ENCODE measurements at regions not wholly inside any gene's neighbourhood (a gene's known extent, or its start where the extent isn't known, plus 50 kb on each side); places are given as distances from the start of the nearest gene placed in this dataset.
"Not testable (repeated sequence)": the region's sequence is repeated elsewhere in the genome, so short reads cannot be mapped to it uniquely, and the experiment has no call there.

GRCh38 chr4:149183638-149184037 lies 632.0 kb downstream of the IQCM start:
- H3K4me3 ChIP-seq (ENCODE audit: low read depth, low read length), result no peak overlapping the region
- DNase-seq (ENCODE audit: low read depth), result no peak
- TF ChIP-seq, protein P1, sequence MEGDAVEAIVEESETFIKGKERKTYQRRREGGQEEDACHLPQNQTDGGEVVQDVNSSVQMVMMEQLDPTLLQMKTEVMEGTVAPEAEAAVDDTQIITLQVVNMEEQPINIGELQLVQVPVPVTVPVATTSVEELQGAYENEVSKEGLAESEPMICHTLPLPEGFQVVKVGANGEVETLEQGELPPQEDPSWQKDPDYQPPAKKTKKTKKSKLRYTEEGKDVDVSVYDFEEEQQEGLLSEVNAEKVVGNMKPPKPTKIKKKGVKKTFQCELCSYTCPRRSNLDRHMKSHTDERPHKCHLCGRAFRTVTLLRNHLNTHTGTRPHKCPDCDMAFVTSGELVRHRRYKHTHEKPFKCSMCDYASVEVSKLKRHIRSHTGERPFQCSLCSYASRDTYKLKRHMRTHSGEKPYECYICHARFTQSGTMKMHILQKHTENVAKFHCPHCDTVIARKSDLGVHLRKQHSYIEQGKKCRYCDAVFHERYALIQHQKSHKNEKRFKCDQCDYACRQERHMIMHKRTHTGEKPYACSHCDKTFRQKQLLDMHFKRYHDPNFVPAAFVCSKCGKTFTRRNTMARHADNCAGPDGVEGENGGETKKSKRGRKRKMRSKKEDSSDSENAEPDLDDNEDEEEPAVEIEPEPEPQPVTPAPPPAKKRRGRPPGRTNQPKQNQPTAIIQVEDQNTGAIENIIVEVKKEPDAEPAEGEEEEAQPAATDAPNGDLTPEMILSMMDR (IDR thresholded peaks at IDR 0.05; ENCODE audit: low read depth, low read length, missing control alignments), result no peak

DNA sequence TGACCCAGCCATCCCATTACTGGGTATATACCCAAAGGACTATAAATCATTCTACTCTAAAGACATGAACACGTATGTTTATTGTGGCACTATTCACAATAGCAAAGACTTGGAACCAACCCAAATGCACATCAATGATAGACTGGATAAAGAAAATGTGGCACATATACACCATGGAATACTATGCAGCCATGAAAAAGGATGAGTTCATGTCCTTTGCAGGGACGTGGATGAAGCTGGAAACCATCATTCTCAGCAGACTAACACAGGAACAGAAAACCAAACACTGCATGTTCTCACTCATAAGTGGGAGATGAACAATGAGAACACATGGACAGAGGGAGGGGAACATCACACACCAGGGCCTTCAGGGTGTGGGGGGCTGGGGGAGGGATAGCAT lies 634.2 kb downstream of the IQCM start:
- H3K4me3 ChIP-seq (ENCODE audit: low read depth, low read length); DNase-seq (ENCODE audit: low read depth): not testable (repeated sequence)

DNA sequence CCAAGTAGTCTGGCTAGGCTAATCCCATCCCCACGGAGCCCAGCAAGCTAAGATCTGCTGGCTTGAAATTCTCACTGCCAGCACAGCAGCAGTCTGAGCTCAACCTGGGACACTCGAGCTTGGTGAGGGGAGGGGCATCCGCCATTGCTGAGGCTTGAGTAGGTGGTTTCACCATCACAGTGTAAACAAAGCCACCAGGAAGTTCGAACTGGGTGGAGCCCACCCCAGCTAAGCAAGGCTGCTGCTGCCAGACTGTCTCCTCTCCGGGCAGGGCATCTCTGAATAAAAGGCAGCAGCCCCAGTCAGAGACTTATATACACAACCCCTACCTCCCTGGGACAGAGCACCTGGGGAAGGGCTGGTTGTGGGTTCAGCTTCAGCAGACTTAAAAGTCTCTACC lies 639.6 kb downstream of the IQCM start:
- no peak overlapping the region for H3K4me3 ChIP-seq (ENCODE audit: low read depth, low read length)
- TF ChIP-seq, protein P1 (IDR thresholded peaks at IDR 0.05; ENCODE audit: low read depth, low read length, missing control alignments), result no peak
- no peak for DNase-seq (ENCODE audit: low read depth)

GRCh38 chr4:149175549-149175948 lies 640.1 kb downstream of the IQCM start:
- TF ChIP-seq, protein P1 (IDR thresholded peaks at IDR 0.05; ENCODE audit: low read depth, low read length, missing control alignments), result no peak
- no peak for DNase-seq (ENCODE audit: low read depth)
- H3K4me3 ChIP-seq (ENCODE audit: low read depth, low read length), result no peak overlapping the region

DNA sequence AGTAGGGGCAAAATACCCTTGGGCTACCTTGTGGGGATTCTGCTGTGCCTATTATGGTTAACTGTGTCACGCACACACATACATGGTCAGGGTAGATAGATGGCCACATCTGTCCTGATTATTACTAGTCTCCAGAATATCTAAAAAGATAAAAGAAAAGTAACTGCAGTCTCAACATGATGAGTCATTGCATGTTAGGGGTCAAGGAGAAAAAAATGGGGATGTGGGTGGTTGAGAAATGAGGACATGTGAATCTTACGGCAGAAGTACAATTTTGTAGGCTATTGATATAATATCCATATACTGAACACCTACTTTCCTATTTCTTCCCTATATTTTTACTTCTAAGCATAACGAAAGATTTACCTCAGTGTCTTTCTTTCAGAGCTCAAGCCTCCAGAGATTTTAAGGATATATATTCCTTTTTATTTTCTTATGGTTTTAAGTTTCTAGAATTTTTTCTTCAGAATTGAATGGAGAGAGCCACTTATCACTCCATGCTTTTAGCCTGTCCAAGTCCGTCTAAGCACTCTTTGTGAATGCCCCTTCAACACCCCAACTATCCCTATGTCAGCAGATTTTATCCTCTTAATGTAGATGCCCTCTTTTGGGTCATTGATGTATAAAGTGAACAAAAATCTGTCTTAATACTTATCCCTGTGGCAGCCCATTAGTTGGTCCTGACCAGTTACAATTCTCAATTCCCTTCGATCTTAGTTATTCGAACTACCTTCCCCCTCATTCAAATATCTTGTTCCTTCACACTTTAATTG lies 642.2 kb downstream of the IQCM start:
- no peak for DNase-seq (ENCODE audit: low read depth)
- H3K4me3 ChIP-seq (ENCODE audit: low read depth, low read length), result no peak overlapping the region
- TF ChIP-seq, protein P1 (IDR thresholded peaks at IDR 0.05; ENCODE audit: low read depth, low read length, missing control alignments), result no peak

- H3K4me3 ChIP-seq (ENCODE audit: low read depth, low read length), result no peak overlapping the region
- TF ChIP-seq, protein P1 (IDR thresholded peaks at IDR 0.05; ENCODE audit: low read depth, low read length, missing control alignments), result no peak
- no peak for DNase-seq (ENCODE audit: low read depth)
These were observed 647.0 kb downstream of the IQCM start for GRCh38 chr4:149168645-149169044.

DNA sequence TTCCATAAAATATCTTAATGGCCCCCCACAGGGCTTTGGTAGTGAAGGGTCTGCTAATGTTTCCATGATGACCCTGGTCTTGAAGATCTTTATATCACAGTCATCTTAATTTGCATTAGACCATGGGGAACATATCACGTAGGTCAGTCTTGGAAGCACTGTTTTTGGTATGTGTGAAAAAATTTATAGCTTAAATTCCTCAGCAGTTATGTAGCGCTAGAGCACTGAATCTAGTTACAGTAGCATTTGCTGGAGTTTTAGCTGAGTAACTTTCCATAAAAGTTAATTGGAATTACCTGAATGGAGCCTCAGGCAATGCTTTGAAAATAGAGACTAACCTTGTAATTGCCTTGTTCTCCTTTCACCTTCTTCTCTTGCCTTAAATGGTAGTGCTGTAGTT lies 648.8 kb downstream of the IQCM start:
- no peak overlapping the region for H3K4me3 ChIP-seq (ENCODE audit: low read depth, low read length)
- DNase-seq (ENCODE audit: low read depth), result no peak
- TF ChIP-seq, protein P1 (IDR thresholded peaks at IDR 0.05; ENCODE audit: low read depth, low read length, missing control alignments), result no peak
